SK-N-MC (cell line): ENCODE measurements at regions not wholly inside any gene's neighbourhood (a gene's known extent, or its start where the extent isn't known, plus 50 kb on each side); places are given as distances from the start of the nearest gene placed in this dataset.

Experiments
- EZH2 ChIP-seq: fragments of 200-600 bp; sonication (generic); IDR thresholded peaks from one replicate; pipeline ENCODE4 v1.6.1; 2017; ENCODE audit warnings: antibody characterized with exemption
- FOXP2 ChIP-seq: optimal IDR thresholded peaks from 2 replicates; pipeline ENCODE3; 2011; ENCODE audit warnings: mild to moderate bottlenecking, moderate library complexity; ENCODE audit not compliant: insufficient read depth; ENCODE audit errors: extremely low read length, control extremely low read depth
- POLR2AphosphoS5 ChIP-seq: IDR thresholded peaks from 2 replicates; pipeline ENCODE4 v1.6.1; 2012; ENCODE audit warnings: mild to moderate bottlenecking, low read depth, low read length, borderline replicate concordance

DNA sequence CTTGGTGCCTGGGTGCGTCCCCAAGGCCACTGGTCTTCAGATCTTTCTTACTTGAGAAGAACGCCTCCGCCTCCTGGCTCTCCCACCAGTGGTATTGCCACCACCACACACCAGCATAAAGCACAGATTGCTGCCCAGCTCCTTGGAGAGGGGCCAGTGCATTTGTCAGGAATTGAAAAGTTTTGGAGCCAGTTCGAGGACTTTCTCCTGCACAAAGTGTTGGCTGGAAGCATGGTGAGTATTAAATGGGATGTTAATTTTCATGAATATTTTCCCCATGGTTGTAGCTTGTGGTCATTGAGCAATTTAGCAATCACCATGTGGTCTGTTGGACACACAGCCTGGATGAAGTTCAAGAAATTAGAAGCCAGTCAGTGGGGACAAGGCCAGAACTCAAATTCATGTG is 684.6 kb upstream of the FANCL start:
- TF ChIP-seq POLR2AphosphoS5 (no peak), EZH2 (no peak), FOXP2 (no peak)
